Pancreas (tissue), 10 donors: ENCODE measurements at regions not wholly inside any gene's neighbourhood (a gene's known extent, or its start where the extent isn't known, plus 50 kb on each side); places are given as distances from the start of the nearest gene placed in this dataset.

ENCODE experiments used
- ATAC-seq, 4 donors: fragments of 200-7000 bp; cut with Tn5 transposase; one replicate each; pipeline versions ENCODE4 v1.8.0 to v1.9.1; 2020; ENCODE audit warnings: mild to moderate bottlenecking in 4 of 4, moderate library complexity in 4 of 4
- DNase-seq, 6 donors: peaks; one replicate each; pipeline ENCODE4 v3.0.0-alpha.2; 2020
- FAIRE-seq: peaks from 2 replicates; lab custom pipeline; 2012; peaks lifted over from hg19 to GRCh38; lab: Jason Lieb, UNC
- H3K27ac ChIP-seq, 4 donors: fragments of 200-600 bp; sonication (generic); 1 replicate in 3 of 4; 2 replicates in 1 of 4; pipeline versions ENCODE4 v1.5.0 to v1.8.0; 2020
- H3K27me3 ChIP-seq, 4 donors: fragments of 200-600 bp; one replicate each; pipeline ENCODE4 v1.8.0; 2021
- H3K36me3 ChIP-seq, 3 donors: fragments of 200-600 bp; sonication (generic) in 1 of 3; one replicate each; pipeline versions ENCODE4 v1.5.0 to v1.8.0; 2020 to 2021
- H3K4me1 ChIP-seq, 3 donors: fragments of 200-600 bp; one replicate each; pipeline ENCODE4 v1.8.0; 2021
- H3K4me3 ChIP-seq, 4 donors: fragments of 200-600 bp; sonication (generic) in 2 of 4; one replicate each; pipeline versions ENCODE4 v1.5.0 to v1.8.0; 2020 to 2021
- H3K9me3 ChIP-seq, 4 donors: fragments of 200-600 bp; one replicate each; pipeline ENCODE4 v1.8.0; 2021
- WGBS, 2 donors: extraction: QIAGEN DNeasy Blood & Tissue Kit; methylation state at CpG; one replicate each; pipeline ENCODE4 v1.1.7; 2013; 5-methylcytosine and 5-hydroxymethylcytosine counted together
- intact Hi-C, 3 donors: fragments of 100-400 bp; cut with DNase I; formaldehyde crosslinking; loops; one replicate each; pipeline versions ENCODE4 v1.11.1 to v1.14.2; 2022
- TF ChIP-seq, protein P1 (sequence below), 4 donors: fragments of 200-600 bp; sonication (generic) in 3 of 4; IDR thresholded peaks; one replicate each; pipeline versions ENCODE4 v1.5.0 to v1.8.0; 2021; ENCODE audit warnings: antibody characterized with exemption in 4 of 4
- donor health status: healthy with polysubstance abuse.
- donor health status: DM: no; HTN: no; CAD: no; lungs with moderate emphysema.
- donor health status: DM: no; HTN: no; CAD: no.
- donor health status: control.
- donor health status: control.
- donor health status: Bipolar disorder and iron deficiency.
- donor health status: DM: yes; HTN: yes; CAD: no.
- donor health status: DM: no; HTN: no; CAD: no.
- donor health status: DM: no; HTN: no; CAD: no.
- donor health status: DM: yes; HTN: yes; CAD: no.

DNA sequence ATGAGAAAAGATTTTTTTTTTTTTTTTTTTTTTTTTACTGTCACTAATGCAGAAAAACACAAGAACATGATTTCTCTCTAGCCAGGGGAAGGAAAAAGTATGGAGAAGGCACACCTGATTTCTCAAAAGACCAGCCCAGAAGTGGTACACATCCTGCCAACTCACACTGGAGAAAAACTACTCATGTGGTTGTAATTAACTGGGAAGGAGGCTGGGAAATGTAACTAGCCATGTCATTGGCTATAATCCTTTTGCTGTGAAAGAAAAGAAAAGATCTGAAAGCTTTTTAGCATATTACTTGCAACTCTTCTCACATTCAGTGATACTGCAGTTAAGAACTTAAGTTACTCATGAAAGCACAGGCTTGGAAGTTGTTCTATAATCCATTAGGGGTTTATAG lies 195.9 kb upstream of the PMFBP1 start:
- no peaks in the 10 kb centered on the region for H3K9me3 ChIP-seq
- TF ChIP-seq, protein P1, sequence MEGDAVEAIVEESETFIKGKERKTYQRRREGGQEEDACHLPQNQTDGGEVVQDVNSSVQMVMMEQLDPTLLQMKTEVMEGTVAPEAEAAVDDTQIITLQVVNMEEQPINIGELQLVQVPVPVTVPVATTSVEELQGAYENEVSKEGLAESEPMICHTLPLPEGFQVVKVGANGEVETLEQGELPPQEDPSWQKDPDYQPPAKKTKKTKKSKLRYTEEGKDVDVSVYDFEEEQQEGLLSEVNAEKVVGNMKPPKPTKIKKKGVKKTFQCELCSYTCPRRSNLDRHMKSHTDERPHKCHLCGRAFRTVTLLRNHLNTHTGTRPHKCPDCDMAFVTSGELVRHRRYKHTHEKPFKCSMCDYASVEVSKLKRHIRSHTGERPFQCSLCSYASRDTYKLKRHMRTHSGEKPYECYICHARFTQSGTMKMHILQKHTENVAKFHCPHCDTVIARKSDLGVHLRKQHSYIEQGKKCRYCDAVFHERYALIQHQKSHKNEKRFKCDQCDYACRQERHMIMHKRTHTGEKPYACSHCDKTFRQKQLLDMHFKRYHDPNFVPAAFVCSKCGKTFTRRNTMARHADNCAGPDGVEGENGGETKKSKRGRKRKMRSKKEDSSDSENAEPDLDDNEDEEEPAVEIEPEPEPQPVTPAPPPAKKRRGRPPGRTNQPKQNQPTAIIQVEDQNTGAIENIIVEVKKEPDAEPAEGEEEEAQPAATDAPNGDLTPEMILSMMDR (IDR thresholded peaks at IDR 0.05), result no peak
- H3K4me1 ChIP-seq, result no peaks in the 10 kb centered on the region
- H3K4me3 ChIP-seq, result no peak overlapping the region
- intact Hi-C loops, result no loop called here
- H3K36me3 ChIP-seq, result no peaks in the 10 kb centered on the region
- ATAC-seq (no peak), DNase-seq (no peak), FAIRE-seq (no peak)
- H3K27ac ChIP-seq, result no peak overlapping the region
- no peaks in the 10 kb centered on the region for H3K27me3 ChIP-seq

GRCh38 chr16:72362973-72363372 lies 191.0 kb upstream of the PMFBP1 start:
- H3K27ac ChIP-seq, result no peak overlapping the region
- no peaks in the 10 kb centered on the region for H3K36me3 ChIP-seq
- H3K9me3 ChIP-seq, result no peaks in the 10 kb centered on the region
- H3K4me3 ChIP-seq, result no peak overlapping the region
- DNase-seq (no peak), ATAC-seq (no peak), FAIRE-seq (no peak)
- intact Hi-C loops, result no loop called here
- no peaks in the 10 kb centered on the region for H3K4me1 ChIP-seq
- 52 to 55% methylated on average over 3 of the region's 3 CpGs for WGBS, 2 donors
- TF ChIP-seq, protein P1 (IDR thresholded peaks at IDR 0.05), result no peak
- H3K27me3 ChIP-seq, result no peaks in the 10 kb centered on the region

GRCh38 chr16:72362476-72362875 lies 190.5 kb upstream of the PMFBP1 start:
- intact Hi-C loops, result no loop called here
- ATAC-seq (no peak), DNase-seq (no peak), FAIRE-seq (no peak)
- TF ChIP-seq, protein P1 (IDR thresholded peaks at IDR 0.05), result no peak
- Histone ChIP-seq H3K36me3 (no peaks in the 10 kb centered on the region), H3K27ac (no peak overlapping the region), H3K4me1 (no peaks in the 10 kb centered on the region), H3K9me3 (no peaks in the 10 kb centered on the region), H3K27me3 (no peaks in the 10 kb centered on the region), H3K4me3 (no peak overlapping the region)
- 61% methylated on average over 4 of the region's 4 CpGs for WGBS, 2 donors

DNA sequence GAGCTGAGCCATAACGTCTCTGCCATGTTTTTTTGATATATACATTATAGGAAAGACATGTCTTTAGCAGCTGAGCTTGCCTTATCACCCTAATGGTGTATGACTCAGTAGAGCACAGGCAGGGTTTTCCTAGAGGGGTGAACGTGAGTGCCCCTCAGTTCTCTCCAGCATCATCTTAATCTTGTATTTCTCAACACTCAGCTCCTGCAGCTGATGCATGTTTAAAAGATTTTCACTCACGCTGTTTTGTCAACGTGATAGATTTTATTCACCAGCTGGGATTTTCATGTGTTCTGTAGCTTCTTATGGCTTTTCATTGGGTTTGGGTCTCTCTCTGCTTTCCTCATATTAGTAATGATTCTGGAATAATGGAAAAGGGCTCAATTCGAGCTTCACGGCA lies 186.0 kb upstream of the PMFBP1 start:
- ATAC-seq (no peak), DNase-seq (no peak), FAIRE-seq (no peak)
- 66 to 68% methylated on average over 6 of the region's 6 CpGs for WGBS, 2 donors
- Histone ChIP-seq H3K4me3 (no peak overlapping the region), H3K27ac (no peak overlapping the region), H3K27me3 (no peaks in the 10 kb centered on the region), H3K4me1 (no peaks in the 10 kb centered on the region), H3K9me3 (no peaks in the 10 kb centered on the region), H3K36me3 (no peaks in the 10 kb centered on the region)
- TF ChIP-seq, protein P1 (IDR thresholded peaks at IDR 0.05), result no peak
- intact Hi-C loops, result no loop called here

DNA sequence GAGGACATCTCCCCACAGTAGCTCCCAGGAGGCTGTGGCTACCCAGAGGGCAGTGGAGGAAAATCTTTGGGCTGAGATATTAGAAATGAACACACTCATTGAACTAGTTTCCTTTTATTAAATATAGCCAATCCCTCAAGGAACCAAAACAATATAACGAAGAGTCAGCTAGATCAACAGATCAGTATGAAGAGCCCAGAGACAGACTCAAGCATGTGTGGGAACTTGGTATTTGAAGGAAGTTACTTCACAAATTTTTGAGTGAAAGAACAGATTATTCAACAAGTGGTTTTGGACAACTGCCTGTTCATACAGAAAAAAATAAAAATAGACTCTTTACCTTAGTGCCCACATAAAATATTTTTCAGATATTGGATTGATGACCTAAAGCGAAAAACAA lies 183.6 kb upstream of the PMFBP1 start:
- Histone ChIP-seq H3K27me3 (no peaks in the 10 kb centered on the region), H3K4me1 (no peaks in the 10 kb centered on the region), H3K9me3 (no peaks in the 10 kb centered on the region), H3K4me3 (no peak overlapping the region), H3K36me3 (no peaks in the 10 kb centered on the region), H3K27ac (no peak overlapping the region)
- intact Hi-C loops, result no loop called here
- TF ChIP-seq, protein P1 (IDR thresholded peaks at IDR 0.05), result no peak
- ATAC-seq, result no peak
- no peak for DNase-seq
- FAIRE-seq, result no peak
- WGBS, 2 donors, result 89 to 91% methylated on average over 2 of the region's 2 CpGs
